Caki2 (cell line): ENCODE measurements at regions not wholly inside any gene's neighbourhood (a gene's known extent, or its start where the extent isn't known, plus 50 kb on each side); places are given as distances from the start of the nearest gene placed in this dataset.
"Not testable (repeated sequence)": the region's sequence is repeated elsewhere in the genome, so short reads cannot be mapped to it uniquely, and the experiment has no call there.

Source experiments
- DNase-seq: peaks from one replicate; pipeline ENCODE4 v3.0.0-alpha.2; 2015; ENCODE audit warnings: low read depth
- in situ Hi-C: cut with HindIII; loops from 2 replicates; pipeline ENCODE4 v1.10.0; 2016; ENCODE audit warnings: low sequenced_read_pairs, low pct_unique_long_range_greater_than_20kb, mixed read lengths

GRCh38 chr15:66878761-66879160 lies 176.7 kb downstream of the SMAD6 start:
- no peak for DNase-seq
- in situ Hi-C loops = no loop called here

- no peak for DNase-seq
- in situ Hi-C loops = no loop called here
These were observed 177.7 kb downstream of the SMAD6 start for GRCh38 chr15:66879531-66880368.

- in situ Hi-C loops = no loop called here
- no peak for DNase-seq
These were observed 178.5 kb downstream of the SMAD6 start for GRCh38 chr15:66880380-66881155.

GRCh38 chr15:66881173-66881905 lies 179.3 kb downstream of the SMAD6 start:
- in situ Hi-C loops = no loop called here
- DNase-seq = no peak

GRCh38 chr15:66882251-66883020 lies 180.4 kb downstream of the SMAD6 start:
- no peak for DNase-seq
- in situ Hi-C loops = no loop called here

DNA sequence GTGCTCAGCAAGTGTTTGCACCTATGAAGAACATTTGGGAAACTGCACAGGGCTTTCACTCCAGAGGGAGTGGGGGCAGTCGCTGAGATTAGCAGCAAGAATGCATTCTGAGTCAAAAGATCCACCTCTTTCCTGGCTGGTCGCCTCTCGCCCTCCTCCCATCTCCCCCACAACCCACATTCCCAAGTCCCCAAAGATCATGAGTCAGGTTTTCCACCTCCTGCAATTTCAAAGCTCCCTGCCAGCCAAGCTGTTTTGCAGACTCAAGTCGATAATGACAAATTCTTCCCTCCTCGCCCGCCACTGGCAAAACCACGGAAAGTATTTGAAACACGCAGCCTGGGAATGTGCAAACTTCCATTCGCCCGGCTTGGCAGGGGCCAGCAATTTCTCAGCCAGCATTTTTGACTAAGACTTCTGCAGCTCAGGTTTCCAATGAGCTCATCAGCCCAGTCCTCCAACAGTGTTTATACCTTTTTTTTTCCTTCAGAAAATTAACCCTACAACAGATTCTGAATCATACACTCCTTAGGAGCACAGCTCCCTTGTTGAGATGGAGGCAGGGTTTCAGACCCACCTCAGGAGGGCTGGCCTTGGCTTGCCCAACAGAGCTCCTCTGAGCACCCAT lies 181.4 kb downstream of the SMAD6 start:
- peak; percentile 99 for DNase-seq
- in situ Hi-C loops = no loop called here

- in situ Hi-C loops = no loop called here
- DNase-seq = no peak
These were observed 181.2 kb upstream of the SMAD3 start for GRCh38 chr15:66884115-66884622.

- no peak for DNase-seq
- in situ Hi-C loops = no loop called here
These were observed 180.7 kb upstream of the SMAD3 start for GRCh38 chr15:66884661-66885237.

- DNase-seq = no peak
- in situ Hi-C loops = no loop called here
These were observed 180.0 kb upstream of the SMAD3 start for GRCh38 chr15:66885281-66885915.

DNA sequence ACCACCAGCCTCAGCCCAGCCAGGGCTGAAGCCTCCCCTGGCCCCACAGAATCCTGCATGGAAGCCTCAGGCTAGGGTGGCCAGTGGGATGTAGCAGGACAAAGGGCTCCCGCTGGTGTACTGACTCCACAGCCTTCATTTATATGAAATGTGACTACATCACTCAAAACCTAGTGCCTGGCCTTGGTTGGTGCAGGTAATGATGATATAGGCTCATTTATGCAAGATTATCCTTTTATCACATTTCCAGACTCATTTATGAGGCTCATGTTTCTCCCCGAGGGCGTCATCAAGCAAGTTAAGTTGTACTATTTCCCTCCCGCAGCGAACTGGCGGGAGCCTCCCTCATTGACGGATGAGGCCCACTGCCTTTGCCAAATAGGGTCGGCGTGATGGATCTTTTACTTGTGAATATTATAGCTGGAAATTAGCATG lies 179.1 kb upstream of the SMAD3 start:
- no peak for DNase-seq

DNA sequence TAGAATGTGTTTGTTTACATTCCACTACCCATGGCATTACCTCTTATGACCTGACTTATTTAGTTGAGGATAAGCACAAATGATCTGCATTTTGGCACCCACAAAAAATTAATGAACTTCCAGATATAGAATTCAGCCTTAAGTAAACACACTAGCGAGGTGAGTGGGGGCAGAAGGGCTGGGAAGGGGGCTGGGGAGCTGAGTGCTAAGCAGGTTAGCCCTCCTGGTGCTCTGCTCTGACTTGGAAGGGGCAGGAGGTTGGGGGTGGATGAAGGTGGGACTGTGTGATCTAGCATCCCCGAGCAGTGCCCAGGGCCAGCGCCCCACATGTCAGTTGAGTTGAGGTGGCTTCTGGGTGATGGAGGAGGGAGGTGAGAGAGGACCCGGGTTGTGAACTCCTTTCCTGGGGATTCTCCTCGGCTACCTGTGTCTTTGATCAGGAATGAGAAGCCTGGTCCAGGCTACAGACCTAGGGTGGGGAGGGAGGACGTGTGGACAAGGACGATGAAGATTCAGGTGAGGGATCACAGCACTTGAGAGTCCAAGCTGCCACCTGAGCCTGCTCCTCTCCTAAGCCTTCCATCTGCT lies 178.6 kb upstream of the SMAD3 start:
- no peak for DNase-seq
- in situ Hi-C loops = no loop called here

More for the DNA sequence above, 179.1 kb upstream of the SMAD3 start:
- in situ Hi-C loops = no loop called here

- in situ Hi-C loops = not testable (repeated sequence)
- peak; percentile 16 for DNase-seq
These were observed 176.1 kb upstream of the SMAD3 start for GRCh38 chr15:66889298-66889697.

DNA sequence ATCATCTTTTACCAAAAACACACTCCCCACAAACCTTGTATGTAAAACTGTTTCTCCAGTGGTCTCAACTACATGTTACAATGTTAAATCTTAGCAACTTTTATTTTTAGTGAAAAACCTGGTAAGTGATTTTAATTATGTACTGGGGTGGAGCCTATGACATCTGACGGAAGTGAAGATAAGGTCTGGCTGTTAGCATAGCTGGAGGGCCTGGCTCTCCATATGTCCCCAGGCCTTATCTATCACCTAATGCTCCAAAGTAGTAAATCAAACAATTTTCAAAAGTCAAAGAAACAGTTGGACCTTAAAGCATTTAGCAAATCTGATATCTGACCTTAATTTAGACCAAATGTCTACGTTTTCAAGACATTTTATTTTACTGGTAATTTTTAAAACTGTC lies 173.6 kb upstream of the SMAD3 start:
- in situ Hi-C loops = no loop called here
- DNase-seq = no peak

GRCh38 chr15:66893294-66893693 lies 172.1 kb upstream of the SMAD3 start:
- DNase-seq = no peak
- in situ Hi-C loops = no loop called here

- DNase-seq = no peak
- in situ Hi-C loops = no loop called here
These were observed 171.0 kb upstream of the SMAD3 start for GRCh38 chr15:66894363-66894762.

- no peak for DNase-seq
- in situ Hi-C loops = no loop called here
These were observed 170.2 kb upstream of the SMAD3 start for GRCh38 chr15:66894986-66895780.
